HCT116 (cell line): ENCODE measurements at regions not wholly inside any gene's neighbourhood (a gene's known extent, or its start where the extent isn't known, plus 50 kb on each side); places are given as distances from the start of the nearest gene placed in this dataset.

Source experiments
- ATAC-seq: fragments of 200-7000 bp; cut with Tn5 transposase; 2 replicates; pipeline ENCODE4 v1.9.1; 2020; ENCODE audit warnings: mild to moderate bottlenecking, moderate library complexity
- BruUV-seq: library from RNA; stranded (reverse); fragments of 400-500 nt; replicated peaks from 2 replicates; lab custom pipeline; 2021; lab: Mats Ljungman, UMichigan
- CTCF ChIA-PET: fragments of 300-600 bp; sonication (Branson Sonifier 250); formaldehyde crosslinking; loops from one replicate; lab custom pipeline; 2021; ENCODE audit warnings: antibody characterized with exemption; lab: Charles Lee
- POLR2A ChIA-PET: fragments of 300-600, 350-600 bp; sonication (Branson Sonifier 250); formaldehyde crosslinking; loops from one replicate; lab custom pipeline; 2021; ENCODE audit warnings: antibody characterized with exemption; lab: Charles Lee
- RAD21 ChIA-PET, 2 experiments: fragments of 300-600 bp; sonication (Branson Sonifier 250); formaldehyde crosslinking; loops; one replicate each; lab custom pipeline; 2023; ENCODE audit warnings: low total read pairs in 2 of 2; ENCODE audit not compliant: uncharacterized antibody in 2 of 2, unreplicated experiment in 2 of 2, low non-redundant PET in 1 of 2; lab: Charles Lee
- DNase-seq: peaks from one replicate; pipeline ENCODE4 v3.0.0-alpha.2; 2010; ENCODE audit warnings: low read depth, low spot score
- H2AFZ ChIP-seq: fragments of 200-600 bp; shearing (Covaris generic), sonication (generic); 2 replicates; pipeline ENCODE4 v1.6.1; 2017; ENCODE audit warnings: low read depth, mixed run types, mixed read lengths, antibody characterized with exemption, low read length; ENCODE audit not compliant: poor library complexity, severe bottlenecking
- H3K27ac ChIP-seq: 2 replicates; pipeline ENCODE4 v1.5.1; 2012; ENCODE audit warnings: low read depth, low read length
- H3K27me3 ChIP-seq: fragments of 200-600 bp; sonication (generic); 2 replicates; pipeline ENCODE4 v1.6.1; 2016; ENCODE audit warnings: mixed run types, low read length, mixed read lengths; ENCODE audit not compliant: insufficient read depth
- H3K36me3 ChIP-seq, 2 experiments: fragments of 200-500 bp in 1 of 2; fragments of 200-600 bp in 1 of 2; sonication (Bioruptor generic) in 1 of 2; sonication (generic) in 1 of 2; 2 replicates each; pipeline versions ENCODE4 v1.5.1 to v1.6.1; 2014 to 2016; ENCODE audit warnings: low read length in 2 of 2, inconsistent platforms in 1 of 2, mixed read lengths in 1 of 2, mixed run types in 1 of 2; ENCODE audit not compliant: insufficient read depth in 2 of 2, control insufficient read depth in 1 of 2
- H3K4me1 ChIP-seq, 2 experiments: fragments of 200-600 bp in 1 of 2; sonication (generic) in 1 of 2; 2 replicates each; pipeline versions ENCODE4 v1.5.1 to v1.6.1; 2012 to 2017; ENCODE audit warnings: low read length in 2 of 2, inconsistent platforms in 1 of 2, mild to moderate bottlenecking in 1 of 2, mixed read lengths in 1 of 2, mixed run types in 1 of 2, moderate library complexity in 1 of 2; ENCODE audit not compliant: insufficient read depth in 2 of 2, control insufficient read depth in 1 of 2
- H3K4me2 ChIP-seq: fragments of 200-600 bp; sonication (generic); 2 replicates; pipeline ENCODE4 v1.6.1; 2017; ENCODE audit warnings: mixed run types, low read length, mixed read lengths
- H3K4me3 ChIP-seq, 2 experiments: fragments of 200-600 bp in 1 of 2; sonication (generic) in 1 of 2; replicated peaks in 1 of 2; 2 replicates each; pipeline ENCODE4 v1.5.1; 2011 to 2016; ENCODE audit warnings: low read length in 2 of 2, control low read depth in 1 of 2, low read depth in 1 of 2, mild to moderate bottlenecking in 1 of 2, mixed read lengths in 1 of 2, mixed run types in 1 of 2
- H3K79me2 ChIP-seq: fragments of 200-600 bp; sonication (generic); 2 replicates; pipeline ENCODE4 v1.6.1; 2017; ENCODE audit warnings: mild to moderate bottlenecking, mixed run types, low read length, moderate library complexity, mixed read lengths; ENCODE audit not compliant: insufficient read depth
- H3K9ac ChIP-seq: fragments of 200-600 bp; sonication (generic); 2 replicates; pipeline ENCODE4 v1.6.1; 2016; ENCODE audit warnings: low read length, mixed read lengths
- H3K9me2 ChIP-seq: fragments of 200-600 bp; sonication (generic), shearing (Covaris generic); 2 replicates; pipeline ENCODE4 v1.6.1; 2017; ENCODE audit warnings: mixed run types, mild to moderate bottlenecking, moderate library complexity; ENCODE audit not compliant: insufficient read depth
- H3K9me3 ChIP-seq, 2 experiments: fragments of 200-500 bp in 1 of 2; fragments of 200-600 bp in 1 of 2; sonication (Bioruptor generic) in 1 of 2; sonication (generic) in 1 of 2; 2 replicates each; pipeline ENCODE4 v1.6.1; 2014 to 2017; ENCODE audit warnings: low read length in 2 of 2, mixed read lengths in 2 of 2, inconsistent platforms in 1 of 2, low read depth in 1 of 2, mild to moderate bottlenecking in 1 of 2, mixed run types in 1 of 2, moderate library complexity in 1 of 2; ENCODE audit not compliant: control insufficient read depth in 1 of 2, insufficient read depth in 1 of 2
- H4K20me1 ChIP-seq: fragments of 200-600 bp; sonication (generic), shearing (Covaris generic); 2 replicates; pipeline ENCODE4 v1.6.1; 2017; ENCODE audit warnings: mixed run types, mild to moderate bottlenecking, moderate library complexity; ENCODE audit not compliant: insufficient read depth
- CBX3 ChIP-seq: IDR thresholded peaks from 2 replicates; pipeline ENCODE4 v1.6.1; 2012; ENCODE audit warnings: low read depth
- CEBPB ChIP-seq: IDR thresholded peaks from 2 replicates; pipeline ENCODE4 v1.6.1; 2012; ENCODE audit warnings: low read depth
- EZH2phosphoT487 ChIP-seq: fragments of 200-600 bp; IDR thresholded peaks from 2 replicates; pipeline ENCODE4 v1.6.1; 2018; ENCODE audit warnings: antibody characterized with exemption, borderline replicate concordance
- JUND ChIP-seq: IDR thresholded peaks from 2 replicates; pipeline ENCODE4 v1.6.1; 2012
- POLR2A ChIP-seq: IDR thresholded peaks from 2 replicates; pipeline ENCODE4 v1.7.0; 2011; ENCODE audit warnings: borderline replicate concordance; ENCODE audit not compliant: insufficient read depth, insufficient read length; ENCODE audit errors: extremely low read depth
- POLR2AphosphoS5 ChIP-seq: IDR thresholded peaks from 2 replicates; pipeline ENCODE4 v1.6.1; 2011; ENCODE audit warnings: mild to moderate bottlenecking, low read depth, low read length, moderate library complexity
- RAD21 ChIP-seq: IDR thresholded peaks from 2 replicates; pipeline ENCODE4 v1.6.1; 2012; ENCODE audit warnings: low read depth, mild to moderate bottlenecking
- REST ChIP-seq: IDR thresholded peaks from 2 replicates; pipeline ENCODE4 v1.6.1; 2012; ENCODE audit warnings: low read depth
- SIN3A ChIP-seq: IDR thresholded peaks from 2 replicates; pipeline ENCODE4 v1.6.1; 2012; ENCODE audit warnings: low read depth
- SRF ChIP-seq: IDR thresholded peaks from 2 replicates; pipeline ENCODE4 v1.6.1; 2012; ENCODE audit warnings: low read depth
- YY1 ChIP-seq: IDR thresholded peaks from 2 replicates; pipeline ENCODE4 v1.6.1; 2011; ENCODE audit warnings: low read length, low read depth, moderate library complexity, mild to moderate bottlenecking; ENCODE audit not compliant: insufficient replicate concordance; ENCODE audit errors: extremely low read depth
- ZBTB33 ChIP-seq: IDR thresholded peaks from 2 replicates; pipeline ENCODE4 v1.6.1; 2011; ENCODE audit warnings: mild to moderate bottlenecking, low read length, moderate library complexity; ENCODE audit not compliant: insufficient replicate concordance; ENCODE audit errors: extremely low read depth
- ZNF274 ChIP-seq: fragments of 200-500 bp; sonication (Bioruptor generic); IDR thresholded peaks from 2 replicates; pipeline ENCODE4 v1.6.1; 2014; ENCODE audit warnings: mild to moderate bottlenecking, low read depth, low read length, inconsistent platforms
- intact Hi-C: fragments of 100-400 bp; cut with micrococcal nuclease; formaldehyde crosslinking; loops from 2 replicates; pipeline ENCODE4 v1.10.0; 2022
- TF ChIP-seq, protein P1 (sequence below): IDR thresholded peaks from 2 replicates; pipeline ENCODE4 v1.6.1; 2012
- TF ChIP-seq, protein P2 (sequence below), 3 experiments: fragments of 200-600 bp in 1 of 3; sonication (generic) in 1 of 3; IDR thresholded peaks in 2 of 3; conservative IDR thresholded peaks in 1 of 3; 2 replicates each; pipeline ENCODE4 v1.5.1; 2012 to 2017; ENCODE audit warnings: low read depth in 2 of 3, low read length in 2 of 3, antibody characterized with exemption in 1 of 3, borderline replicate concordance in 1 of 3, control low read depth in 1 of 3, mild to moderate bottlenecking in 1 of 3, mixed read lengths in 1 of 3, mixed run types in 1 of 3, moderate library complexity in 1 of 3; ENCODE audit not compliant: insufficient read depth in 1 of 3

- POLR2A ChIA-PET, result no interaction called here
- CTCF ChIA-PET, result no interaction called here
- RAD21 ChIA-PET, result no interaction called here
Measured at GRCh38 chr3:72354486-72354885, 493.8 kb downstream of the SHQ1 start.

More at GRCh38 chr3:72354486-72354885, 493.8 kb downstream of the SHQ1 start:
- Histone ChIP-seq H3K9me3 (no peaks in the 10 kb centered on the region), H3K4me1 (no peaks in the 10 kb centered on the region), H3K4me3 (no peak overlapping the region), H3K36me3 (no peaks in the 10 kb centered on the region), H2AFZ (no peak overlapping the region), H3K4me2 (no peak overlapping the region), H3K9me2 (no peaks in the 10 kb centered on the region), H3K9ac (no peak overlapping the region), H3K27me3 (no peaks in the 10 kb centered on the region), H4K20me1 (no peaks in the 10 kb centered on the region), H3K27ac (no peak overlapping the region), H3K79me2 (no peaks in the 10 kb centered on the region)
- no peak for ATAC-seq
- DNase-seq, result no peak
- intact Hi-C loops, result no loop called here
- TF ChIP-seq POLR2AphosphoS5 (no peak), SIN3A (no peak), REST (no peak), ZBTB33 (no peak), ZNF274 (no peak), YY1 (no peak), CEBPB (no peak), EZH2phosphoT487 (no peak), RAD21 (no peak), CBX3 (no peak), POLR2A (no peak), SRF (no peak), JUND (no peak)
- TF ChIP-seq, protein P1, sequence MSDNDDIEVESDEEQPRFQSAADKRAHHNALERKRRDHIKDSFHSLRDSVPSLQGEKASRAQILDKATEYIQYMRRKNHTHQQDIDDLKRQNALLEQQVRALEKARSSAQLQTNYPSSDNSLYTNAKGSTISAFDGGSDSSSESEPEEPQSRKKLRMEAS, result no peak
- TF ChIP-seq, protein P2, sequence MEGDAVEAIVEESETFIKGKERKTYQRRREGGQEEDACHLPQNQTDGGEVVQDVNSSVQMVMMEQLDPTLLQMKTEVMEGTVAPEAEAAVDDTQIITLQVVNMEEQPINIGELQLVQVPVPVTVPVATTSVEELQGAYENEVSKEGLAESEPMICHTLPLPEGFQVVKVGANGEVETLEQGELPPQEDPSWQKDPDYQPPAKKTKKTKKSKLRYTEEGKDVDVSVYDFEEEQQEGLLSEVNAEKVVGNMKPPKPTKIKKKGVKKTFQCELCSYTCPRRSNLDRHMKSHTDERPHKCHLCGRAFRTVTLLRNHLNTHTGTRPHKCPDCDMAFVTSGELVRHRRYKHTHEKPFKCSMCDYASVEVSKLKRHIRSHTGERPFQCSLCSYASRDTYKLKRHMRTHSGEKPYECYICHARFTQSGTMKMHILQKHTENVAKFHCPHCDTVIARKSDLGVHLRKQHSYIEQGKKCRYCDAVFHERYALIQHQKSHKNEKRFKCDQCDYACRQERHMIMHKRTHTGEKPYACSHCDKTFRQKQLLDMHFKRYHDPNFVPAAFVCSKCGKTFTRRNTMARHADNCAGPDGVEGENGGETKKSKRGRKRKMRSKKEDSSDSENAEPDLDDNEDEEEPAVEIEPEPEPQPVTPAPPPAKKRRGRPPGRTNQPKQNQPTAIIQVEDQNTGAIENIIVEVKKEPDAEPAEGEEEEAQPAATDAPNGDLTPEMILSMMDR (IDR thresholded peaks at IDR 0.05 in 2 of 3, conservative IDR thresholded peaks at IDR 0.05 in 1 of 3; ENCODE audit: borderline replicate concordance in 1 of 3, insufficient read depth in 1 of 3, low read depth in 2 of 3, low read length in 2 of 3), result no peak
- no TSS peak for BruUV-seq
